AG08395 (cell line): ENCODE measurements at regions not wholly inside any gene's neighbourhood (a gene's known extent, or its start where the extent isn't known, plus 50 kb on each side); places are given as distances from the start of the nearest gene placed in this dataset.

Experiments used
- DNase-seq: peaks from one replicate; pipeline ENCODE4 v3.0.0; 2012; ENCODE audit warnings: mixed read lengths, low spot score

- peak; percentile 53 for DNase-seq
These were observed 121.7 kb upstream of the TPM1 start for GRCh38 chr15:62920682-62921502.

- DNase-seq = no peak
These were observed 120.0 kb upstream of the TPM1 start for GRCh38 chr15:62922514-62922913.

GRCh38 chr15:62925875-62926274 lies 116.7 kb upstream of the TPM1 start:
- no peak for DNase-seq

- DNase-seq = no peak
These were observed 115.4 kb upstream of the TPM1 start for GRCh38 chr15:62927196-62927595.

- DNase-seq = no peak
These were observed 114.7 kb upstream of the TPM1 start for GRCh38 chr15:62927836-62928235.

GRCh38 chr15:62928242-62928999 lies 114.1 kb upstream of the TPM1 start:
- DNase-seq = peak; percentile 84

GRCh38 chr15:62929000-62929357 lies 113.6 kb upstream of the TPM1 start:
- peak; percentile 58 for DNase-seq

- DNase-seq = no peak
These were observed 110.9 kb upstream of the TPM1 start for GRCh38 chr15:62931650-62932049.

- DNase-seq = peak; percentile 44
These were observed 110.1 kb upstream of the TPM1 start for GRCh38 chr15:62932436-62932835.

- no peak for DNase-seq
These were observed 109.2 kb upstream of the TPM1 start for GRCh38 chr15:62933386-62933785.

GRCh38 chr15:62934236-62934971 lies 108.1 kb upstream of the TPM1 start:
- no peak for DNase-seq

GRCh38 chr15:62935300-62936081 lies 107.1 kb upstream of the TPM1 start:
- no peak for DNase-seq

GRCh38 chr15:62938825-62939224 lies 103.7 kb upstream of the TPM1 start:
- DNase-seq = no peak

GRCh38 chr15:62940093-62940754 lies 102.3 kb upstream of the TPM1 start:
- no peak for DNase-seq

GRCh38 chr15:62940755-62941361 lies 101.7 kb upstream of the TPM1 start:
- peak; percentile 96 for DNase-seq

- no peak for DNase-seq
These were observed 100.8 kb upstream of the TPM1 start for GRCh38 chr15:62941699-62942098.

- DNase-seq = no peak
These were observed 100.1 kb upstream of the TPM1 start for GRCh38 chr15:62942428-62942827.

GRCh38 chr15:62945063-62945462 lies 97.5 kb upstream of the TPM1 start:
- no peak for DNase-seq

- DNase-seq = no peak
These were observed 96.8 kb upstream of the TPM1 start for GRCh38 chr15:62945760-62946159.

- no peak for DNase-seq
These were observed 95.6 kb upstream of the TPM1 start for GRCh38 chr15:62946940-62947339.

GRCh38 chr15:62950462-62950931 lies 92.0 kb upstream of the TPM1 start:
- DNase-seq = no peak
